ENCODE measurements at regions not wholly inside any gene's neighbourhood (a gene's known extent, or its start where the extent isn't known, plus 50 kb on each side); places are given as distances from the start of the nearest gene placed in this dataset.

DNA sequence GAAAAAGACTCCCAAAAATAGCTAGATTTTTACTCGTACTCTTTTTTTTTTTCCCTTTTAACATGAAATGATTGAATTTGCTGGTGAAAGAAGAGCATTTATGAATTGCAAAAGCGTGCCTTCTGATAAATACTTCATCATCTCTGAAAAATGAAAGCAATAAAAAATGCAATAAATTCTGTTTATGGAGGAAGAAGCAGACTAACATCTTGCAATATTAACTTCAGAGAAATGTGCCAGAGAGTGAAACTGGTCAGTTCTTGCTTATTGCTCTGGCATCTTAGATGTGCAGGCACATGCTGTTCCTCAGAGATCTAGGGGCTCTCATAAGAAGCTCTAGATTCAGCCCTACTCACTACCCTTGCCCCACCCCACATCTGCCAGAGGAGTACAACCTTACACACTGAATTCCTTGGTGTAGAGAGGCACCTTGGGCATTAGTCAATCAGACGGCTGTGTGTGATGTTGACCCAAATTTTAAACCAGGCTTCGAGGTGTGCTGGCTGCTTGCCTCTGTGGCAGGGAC, 891.1 kb upstream of the GHITM start:
- DNase-seq (ENCODE audit: low read depth in 2 of 2, low spot score in 1 of 2) = no peak

DNA sequence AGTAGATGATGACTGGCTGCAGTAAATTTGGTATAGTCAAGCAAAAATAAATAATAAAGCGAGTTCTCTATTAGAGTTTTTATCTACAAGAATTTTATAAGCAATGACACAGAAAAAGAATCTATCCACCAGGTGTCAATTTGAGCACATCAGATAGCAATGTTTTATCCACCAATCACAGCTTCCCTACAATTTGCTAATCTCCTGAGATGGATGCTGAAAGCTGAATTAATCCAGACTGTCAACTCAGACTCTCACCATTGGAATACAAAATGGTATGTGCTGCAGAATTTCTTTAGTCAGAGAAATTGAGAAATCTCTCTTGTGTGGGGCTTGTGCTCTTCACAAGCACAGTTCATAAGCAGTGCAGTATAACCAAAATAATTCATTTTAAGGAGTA, 888.9 kb upstream of the GHITM start:
- DNase-seq (ENCODE audit: low read depth in 2 of 2, low spot score in 1 of 2) = no peak

DNA sequence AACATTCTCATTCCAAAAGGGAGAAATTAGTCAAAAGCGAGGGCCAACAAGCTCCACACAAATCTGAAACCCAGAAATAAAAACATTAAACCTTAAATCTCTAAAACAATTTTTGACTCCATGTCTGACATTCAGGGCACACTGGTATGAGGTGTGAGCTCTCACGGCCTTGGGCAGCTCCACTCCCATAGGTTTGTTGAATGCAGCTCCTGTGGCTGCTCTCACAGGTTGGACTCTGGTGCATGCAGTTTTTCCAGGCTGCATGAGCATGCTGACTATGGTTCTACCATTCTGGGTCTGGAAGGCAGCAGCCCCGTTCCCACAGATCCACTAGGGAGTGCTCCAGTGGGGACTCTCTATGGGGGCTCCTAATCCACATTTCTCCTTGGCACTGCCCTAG, 887.1 kb upstream of the GHITM start:
- no peak for DNase-seq (ENCODE audit: low read depth in 2 of 2, low spot score in 1 of 2)

DNA sequence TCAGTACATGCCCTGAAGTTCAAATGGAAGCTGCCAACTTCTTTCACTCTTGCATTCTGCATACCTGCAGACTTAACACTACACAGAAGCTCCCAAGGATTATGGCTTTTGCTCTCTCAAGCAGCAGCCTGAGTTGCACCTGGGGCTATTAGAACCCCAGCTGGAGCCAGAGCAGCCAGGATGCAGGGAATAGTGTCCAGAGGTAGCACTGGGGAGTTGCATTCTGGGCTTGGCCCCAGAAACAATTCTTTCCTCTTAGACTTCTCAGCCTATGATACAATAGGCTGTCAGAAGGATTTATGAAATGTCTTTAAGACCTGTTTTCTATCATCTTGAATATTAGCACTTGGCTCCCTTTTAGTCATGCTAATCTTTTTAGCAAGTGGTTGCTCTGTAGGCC, 886.7 kb upstream of the GHITM start:
- DNase-seq (ENCODE audit: low read depth in 2 of 2, low spot score in 1 of 2) = no peak

DNA sequence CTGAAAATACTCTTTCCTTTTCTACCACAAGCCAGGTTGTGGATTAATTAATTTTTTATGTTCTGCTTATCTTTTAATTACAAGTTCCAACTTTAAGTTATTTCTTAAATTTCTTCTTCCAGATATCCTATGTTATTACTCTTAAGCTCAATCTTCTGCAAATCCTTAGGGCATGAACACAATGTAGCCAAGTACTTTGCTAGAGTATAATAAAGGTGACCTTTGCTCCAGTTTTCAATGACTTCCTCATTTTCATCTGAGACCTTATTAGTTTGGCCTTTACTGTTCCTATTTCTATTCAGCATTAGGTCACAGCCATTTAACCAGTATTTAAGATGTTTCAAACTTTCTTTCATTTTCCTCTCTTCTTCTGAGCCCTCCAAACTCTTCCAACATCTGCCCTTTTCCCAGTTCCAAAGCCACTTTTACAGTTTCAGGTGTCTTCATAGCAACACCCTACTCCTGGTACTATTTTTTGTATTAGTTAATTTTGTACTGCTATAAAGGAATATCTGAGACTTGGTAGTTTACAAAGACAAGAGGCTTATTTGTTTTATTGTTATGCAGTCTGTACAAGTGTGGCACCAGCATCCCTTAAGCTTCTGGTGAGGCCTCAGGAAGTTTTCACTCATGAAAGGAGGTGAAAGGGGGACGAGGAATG, 886.2 kb upstream of the GHITM start:
- no peak for DNase-seq (ENCODE audit: low read depth in 2 of 2, low spot score in 1 of 2)

DNA sequence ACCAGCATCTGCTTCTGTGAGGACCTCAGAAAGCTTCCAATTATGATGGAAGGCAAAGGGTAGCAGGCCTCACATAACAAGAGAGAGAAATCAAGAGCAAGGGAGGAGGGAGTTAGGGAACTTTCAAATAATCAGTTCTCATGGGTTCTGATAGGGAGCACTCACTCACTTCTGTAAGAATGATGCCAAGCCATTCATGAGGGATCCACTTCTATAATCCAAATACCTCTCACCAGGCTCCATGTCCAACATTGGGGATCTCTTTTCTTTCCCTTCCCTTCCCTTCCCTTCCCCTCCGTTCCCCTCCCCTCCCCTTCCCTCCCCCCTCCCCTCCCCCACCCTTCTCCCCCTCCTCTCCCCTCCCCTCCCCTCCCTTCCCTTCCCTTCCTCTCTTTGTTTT, 884.6 kb upstream of the GHITM start:
- DNase-seq (ENCODE audit: low read depth in 2 of 2, low spot score in 1 of 2) = no peak

DNA sequence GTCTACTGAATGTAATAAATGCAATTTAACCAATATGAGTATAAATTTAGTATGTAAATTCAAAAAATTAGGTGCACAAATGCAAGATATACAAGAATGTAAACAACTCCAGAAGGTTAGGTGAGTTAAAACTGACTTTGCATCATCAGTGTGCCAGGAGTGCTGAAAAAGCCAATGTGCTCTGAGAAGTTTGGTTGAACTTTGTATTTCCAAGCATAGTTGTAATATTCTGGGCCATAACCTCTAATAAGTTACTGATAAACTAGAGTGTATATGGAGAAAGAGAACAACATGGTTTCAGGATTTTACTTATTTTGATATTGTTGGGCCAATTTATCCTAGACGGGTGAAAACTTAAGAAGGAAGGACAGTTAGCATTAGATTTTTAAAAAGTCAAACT, 876.9 kb upstream of the GHITM start:
- DNase-seq (ENCODE audit: low read depth in 2 of 2, low spot score in 1 of 2) = no peak

DNA sequence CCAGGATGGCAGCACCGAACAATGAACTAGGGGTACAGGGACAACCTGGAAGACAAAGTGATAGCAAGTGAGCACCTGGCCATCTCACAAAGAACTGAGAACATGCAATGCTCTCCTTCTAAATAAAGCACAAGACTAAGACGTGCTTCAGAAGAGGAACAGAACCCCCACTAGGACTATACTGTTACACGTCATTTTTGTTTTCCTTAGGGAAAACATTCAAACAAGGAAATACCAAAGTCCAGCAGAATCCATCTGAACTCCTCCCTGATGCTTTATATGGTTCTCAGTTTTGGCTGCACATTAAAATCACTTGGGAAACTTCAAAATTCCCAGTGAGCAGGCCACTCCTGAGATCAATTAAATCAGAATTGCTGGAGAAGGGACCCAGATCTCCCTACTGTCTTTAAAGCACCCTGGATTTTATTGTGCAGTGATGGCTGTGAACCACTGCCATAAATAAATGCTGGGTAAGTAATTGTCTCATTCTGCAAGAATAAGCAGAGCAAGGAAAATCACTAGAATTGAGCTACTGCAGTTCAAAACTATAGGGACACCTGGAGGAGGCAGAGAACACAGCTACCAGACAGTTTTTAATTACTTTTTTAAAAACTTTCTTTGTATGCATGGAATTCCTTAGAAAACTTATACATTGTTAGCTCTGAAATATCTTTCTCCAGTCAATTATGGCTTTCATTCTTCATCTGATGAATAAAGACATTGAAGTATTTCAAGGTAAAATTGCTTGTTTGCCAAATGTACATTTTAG, 866.5 kb upstream of the GHITM start:
- no peak for DNase-seq (ENCODE audit: low read depth in 2 of 2, low spot score in 1 of 2)

DNA sequence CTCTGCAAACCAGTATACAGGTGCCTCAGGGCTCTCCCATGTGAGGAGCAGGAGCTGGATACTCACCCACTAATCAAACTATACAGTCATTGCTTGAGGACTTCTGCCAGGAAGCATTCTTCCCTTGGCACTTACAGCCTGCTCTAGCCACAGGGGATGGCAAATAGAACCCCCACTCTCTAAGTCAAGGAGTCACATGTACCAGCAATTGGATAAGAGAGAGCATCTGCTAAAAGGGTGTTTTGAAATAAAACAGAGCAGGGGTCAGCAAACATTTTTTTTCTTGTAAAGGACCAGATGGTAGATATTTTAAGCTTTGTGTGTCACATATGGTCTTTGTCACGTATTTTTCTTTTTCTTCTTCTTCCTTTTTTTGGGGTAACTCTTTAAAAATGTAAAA, 865.2 kb upstream of the GHITM start:
- no peak for DNase-seq (ENCODE audit: low read depth in 2 of 2, low spot score in 1 of 2)

DNA sequence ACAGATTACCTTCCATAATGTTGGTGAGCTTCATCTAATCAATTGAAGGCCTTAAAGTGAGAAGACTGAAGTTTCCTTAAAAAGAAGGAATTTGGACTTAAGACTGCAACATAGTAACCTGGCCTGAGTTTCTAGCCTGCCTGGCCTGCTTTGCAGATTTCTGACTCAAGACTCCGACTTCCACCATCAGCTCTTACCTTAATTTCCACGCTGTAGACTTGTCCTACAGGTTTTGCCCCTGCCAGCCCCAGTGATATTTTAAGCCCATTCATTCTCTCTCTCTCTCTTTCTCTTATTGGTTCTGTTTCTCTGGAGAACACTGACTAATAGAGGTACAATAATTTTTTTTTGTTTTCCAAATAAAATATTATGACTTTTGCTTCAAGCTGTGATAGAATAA, 862.3 kb upstream of the GHITM start:
- no peak for DNase-seq (ENCODE audit: low read depth in 2 of 2, low spot score in 1 of 2)

DNA sequence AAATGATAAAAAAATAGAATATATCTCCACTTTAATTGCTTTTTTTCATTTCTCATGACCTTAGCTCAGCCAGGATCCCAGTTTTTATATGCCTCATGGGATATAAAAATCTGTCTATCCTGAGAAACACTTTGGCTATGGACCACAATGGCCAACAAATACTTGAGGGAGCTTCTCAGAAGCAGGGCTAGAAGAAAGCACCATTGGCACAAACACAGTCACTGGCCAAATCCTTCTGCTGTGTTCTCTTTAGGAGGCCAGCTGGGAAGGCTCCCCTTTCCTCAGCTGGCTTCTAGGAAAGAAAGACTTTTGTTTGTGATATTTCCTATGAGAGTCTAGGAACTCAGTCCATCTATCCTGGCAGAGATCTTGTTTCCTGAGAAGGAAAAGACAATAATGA, 856.2 kb upstream of the GHITM start:
- DNase-seq (ENCODE audit: low read depth in 2 of 2, low spot score in 1 of 2) = no peak

DNA sequence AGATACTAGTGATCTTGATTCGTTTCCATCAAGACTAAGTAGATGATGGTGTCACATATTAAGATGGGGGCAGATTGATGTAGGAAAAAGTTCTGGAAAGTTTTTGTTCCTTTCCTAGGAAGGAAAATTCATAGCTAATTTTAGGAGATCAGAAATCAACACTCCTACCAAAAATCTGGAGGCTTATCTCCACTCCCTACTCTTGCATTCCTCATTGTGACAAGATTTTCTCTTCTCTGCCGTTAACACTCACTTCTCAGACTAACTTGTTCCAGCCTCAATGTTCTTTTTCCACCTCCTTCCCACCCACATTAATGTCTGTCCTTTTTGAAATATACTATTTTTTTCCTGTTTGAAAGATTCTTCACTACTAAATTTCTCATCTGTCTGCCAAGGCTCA, 851.9 kb upstream of the GHITM start:
- no peak for DNase-seq (ENCODE audit: low read depth in 2 of 2, low spot score in 1 of 2)

DNA sequence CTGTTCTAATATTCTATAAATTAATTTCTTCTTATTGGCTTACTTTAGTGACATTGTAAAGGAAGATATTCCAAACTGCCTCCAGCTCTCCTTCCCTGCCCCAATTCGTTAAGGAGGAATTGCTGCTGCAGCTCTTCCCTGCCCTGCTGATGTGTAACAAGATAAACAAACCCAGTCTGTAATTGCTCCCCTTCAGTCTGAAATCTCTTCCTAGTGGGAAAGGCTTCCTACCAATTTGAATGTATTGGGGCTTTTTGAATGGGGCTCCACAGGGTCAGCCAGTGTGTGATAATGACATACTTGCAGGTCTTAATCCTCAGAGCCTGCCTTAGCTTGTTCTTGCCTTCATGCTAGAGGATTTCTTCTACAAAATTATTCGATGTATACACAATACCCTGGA, 849.9 kb upstream of the GHITM start:
- DNase-seq (ENCODE audit: low read depth in 2 of 2, low spot score in 1 of 2) = no peak

DNA sequence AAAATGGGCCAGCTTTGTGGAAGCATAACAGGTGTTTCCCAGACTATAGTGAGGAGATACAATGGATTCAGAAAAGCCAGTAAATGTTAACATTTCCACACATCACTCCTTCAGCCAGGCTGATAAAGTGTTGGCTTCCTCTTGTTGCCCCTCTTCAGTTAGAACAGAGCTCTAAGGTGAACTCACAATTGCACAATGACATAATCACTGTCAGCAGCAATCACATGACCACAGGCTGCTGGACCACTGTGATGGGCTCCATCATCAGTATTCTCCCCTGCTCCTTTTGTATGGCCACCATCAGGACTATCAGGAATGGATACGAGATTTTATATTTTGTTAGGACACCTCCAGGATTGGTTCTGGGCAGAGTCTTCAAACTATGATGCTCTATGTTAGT, 849.4 kb upstream of the GHITM start:
- DNase-seq (ENCODE audit: low read depth in 2 of 2, low spot score in 1 of 2) = no peak

DNA sequence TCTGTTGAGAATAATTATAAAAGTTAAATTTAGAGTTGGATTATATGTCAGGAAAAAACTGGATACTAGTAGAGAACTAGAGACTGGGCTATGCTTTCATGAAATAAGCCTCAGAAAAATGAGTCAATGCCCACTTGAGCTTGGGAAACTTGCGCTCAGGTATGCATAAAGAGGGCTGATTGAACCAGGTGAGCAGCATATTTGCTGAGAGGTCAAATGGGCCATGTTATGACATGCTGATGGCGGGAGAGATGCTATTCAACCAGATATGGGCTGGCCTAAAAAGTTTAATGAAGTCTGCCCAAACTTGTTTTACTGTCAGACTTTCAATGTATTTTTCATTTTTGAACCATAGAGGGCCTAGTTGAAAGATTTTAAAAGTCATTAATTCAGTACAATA, 837.6 kb upstream of the GHITM start:
- DNase-seq (ENCODE audit: low read depth in 2 of 2, low spot score in 1 of 2) = no peak

DNA sequence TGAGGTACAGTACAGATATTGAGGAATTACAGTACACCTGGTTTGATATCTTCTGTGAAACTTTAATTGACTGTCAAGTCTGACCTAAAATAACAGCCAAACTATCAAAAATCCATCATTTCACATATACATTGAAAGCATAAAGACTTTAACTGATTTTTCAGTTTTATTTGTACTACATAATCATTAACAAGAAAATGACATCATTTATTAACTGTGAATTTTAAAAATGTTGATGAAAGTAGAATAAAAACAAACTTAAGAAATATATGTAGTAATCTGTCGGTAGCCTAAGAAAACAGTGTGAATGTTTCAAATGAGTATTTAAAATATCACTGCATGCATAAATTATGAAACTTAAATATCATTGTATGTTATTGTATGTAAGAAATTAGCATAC, 836.7 kb upstream of the GHITM start:
- DNase-seq (ENCODE audit: low read depth in 2 of 2, low spot score in 1 of 2) = no peak

DNA sequence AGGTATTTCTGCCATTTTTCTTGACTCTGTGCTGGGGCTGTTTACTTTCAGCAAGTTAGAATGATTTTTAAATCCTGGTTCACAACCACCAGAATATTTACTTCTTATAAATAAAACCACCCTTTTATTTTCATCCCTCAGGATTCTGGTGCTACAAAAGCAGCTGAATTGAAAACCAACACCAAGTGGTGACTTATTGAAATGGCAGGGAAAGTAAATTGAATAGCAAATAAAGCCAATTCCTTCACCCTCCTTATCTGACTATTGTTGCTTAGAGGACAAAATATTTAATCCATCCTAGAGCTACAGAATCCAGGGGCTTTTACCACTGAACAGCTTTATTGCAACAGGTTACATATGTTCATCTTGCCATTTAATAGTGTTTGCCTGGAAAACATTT, 828.6 kb upstream of the GHITM start:
- DNase-seq (ENCODE audit: low read depth in 2 of 2, low spot score in 1 of 2) = no peak

DNA sequence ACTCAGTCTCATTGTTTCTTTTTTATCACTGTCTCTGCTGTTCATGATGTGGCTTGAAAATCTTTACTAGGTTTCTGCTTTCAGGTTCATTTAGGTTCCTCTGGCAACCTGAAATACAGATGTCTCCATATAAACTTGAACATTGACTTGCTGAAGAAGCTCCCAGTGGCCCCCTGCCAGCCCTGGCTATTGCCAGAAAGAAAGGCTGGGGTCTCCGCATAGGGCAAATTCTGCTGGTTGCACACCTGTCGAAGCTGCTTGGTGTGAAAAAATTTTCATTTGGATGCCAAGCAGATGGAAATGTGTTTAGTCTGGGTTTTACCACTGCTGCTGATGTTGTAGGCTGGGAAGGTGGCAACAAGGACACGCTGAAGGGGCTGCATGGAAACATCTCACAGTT, 826.7 kb upstream of the GHITM start:
- no peak for DNase-seq (ENCODE audit: low read depth in 2 of 2, low spot score in 1 of 2)

DNA sequence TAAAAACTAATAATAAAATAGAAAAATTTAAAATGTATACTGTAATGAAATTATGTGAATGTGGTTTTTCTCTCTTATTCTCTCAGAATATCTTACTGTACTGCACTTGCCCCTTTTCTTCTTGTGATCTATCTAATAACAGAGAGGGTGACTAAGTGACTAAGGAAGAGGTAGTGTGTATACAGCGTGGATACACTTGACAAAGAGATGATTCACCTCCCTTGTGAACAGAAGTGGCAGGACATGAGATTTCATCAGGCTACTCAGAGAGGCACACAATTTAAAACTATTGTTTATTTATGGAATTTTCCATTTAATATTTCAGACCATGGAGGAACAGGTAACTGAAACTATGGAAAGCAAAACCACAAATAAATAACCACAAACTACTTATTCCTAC, 806.6 kb upstream of the GHITM start:
- no peak for DNase-seq (ENCODE audit: low read depth in 2 of 2, low spot score in 1 of 2)

DNA sequence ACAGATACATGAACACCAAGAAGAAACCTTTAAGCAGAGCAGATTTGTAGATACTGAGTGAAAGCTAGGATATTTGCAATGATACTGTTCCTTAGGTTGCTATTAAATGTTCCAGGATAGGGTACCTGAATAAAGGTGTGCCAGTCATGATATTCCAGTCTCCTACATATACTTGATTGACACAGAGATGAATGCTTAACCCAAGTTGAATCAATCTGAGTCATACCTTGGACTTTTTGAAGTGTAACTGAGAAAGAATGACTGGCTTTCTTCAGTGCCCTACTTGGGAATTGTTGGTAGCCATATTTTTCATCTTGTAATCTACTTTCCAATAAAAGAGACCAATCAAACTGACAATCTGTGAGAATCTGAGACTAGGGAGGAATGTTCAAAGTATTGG, 805.7 kb upstream of the GHITM start:
- no peak for DNase-seq (ENCODE audit: low read depth in 2 of 2, low spot score in 1 of 2)

DNA sequence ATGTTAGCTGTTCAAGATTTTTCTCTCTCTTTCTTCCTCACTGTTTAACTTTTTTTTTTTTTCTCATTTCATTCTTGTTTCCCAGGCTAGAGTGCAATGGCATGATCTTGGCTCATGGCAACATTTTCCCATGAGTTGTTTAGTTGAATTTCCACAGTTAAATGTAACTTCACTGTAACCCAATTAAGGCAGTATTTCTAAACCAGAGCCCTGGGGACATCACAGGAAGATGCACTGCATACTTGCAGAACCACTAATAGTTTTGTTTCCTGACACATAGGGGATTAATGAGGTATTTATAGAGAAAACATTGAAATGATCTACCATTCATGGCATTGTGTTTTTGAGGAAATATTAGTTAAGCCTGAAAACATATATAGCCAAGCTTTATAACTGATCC, 795.6 kb upstream of the GHITM start:
- no peak for DNase-seq (ENCODE audit: low read depth in 2 of 2, low spot score in 1 of 2)

DNA sequence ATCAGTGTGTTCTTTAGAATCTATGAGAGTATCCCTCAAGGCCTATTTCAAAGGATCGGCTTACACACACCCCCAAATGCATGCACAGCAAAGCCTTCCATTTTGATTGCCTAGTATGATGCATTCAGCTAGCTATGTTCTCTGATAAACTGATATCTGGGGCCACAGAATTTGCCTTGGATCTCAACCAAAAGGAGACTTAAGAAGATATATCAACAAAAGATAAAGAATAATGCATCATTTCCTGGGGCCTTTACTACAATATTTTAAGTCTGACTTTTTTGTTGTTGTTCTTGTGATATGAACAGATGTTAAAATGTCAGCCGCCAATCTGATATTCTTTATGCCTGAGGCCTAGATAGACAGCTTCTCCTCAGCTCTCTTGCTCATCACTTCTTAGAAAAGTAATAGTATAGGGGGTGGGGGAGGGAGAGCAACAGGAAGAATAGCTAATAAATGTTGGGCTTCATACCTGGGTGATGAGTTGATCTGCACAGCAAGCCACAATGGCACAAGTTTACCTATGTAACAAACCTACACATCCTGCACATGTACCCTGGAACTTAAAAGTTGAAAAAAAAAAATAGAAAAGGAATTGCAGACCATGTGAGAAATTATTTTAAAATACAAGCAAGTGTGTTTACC, 792.9 kb upstream of the GHITM start:
- DNase-seq (ENCODE audit: low read depth in 2 of 2, low spot score in 1 of 2) = no peak
